ENCODE measurements at regions not wholly inside any gene's neighbourhood (a gene's known extent, or its start where the extent isn't known, plus 50 kb on each side); places are given as distances from the start of the nearest gene placed in this dataset.
"Not testable (repeated sequence)": the region's sequence is repeated elsewhere in the genome, so short reads cannot be mapped to it uniquely, and the experiment has no call there.

GRCh38 chr12:84416626-84417025 lies 496.0 kb downstream of the SLC6A15 start:
- DNase-seq (ENCODE audit: extremely low spot score, insufficient read length, low read depth) (no peak), FAIRE-seq (no peak)

DNA sequence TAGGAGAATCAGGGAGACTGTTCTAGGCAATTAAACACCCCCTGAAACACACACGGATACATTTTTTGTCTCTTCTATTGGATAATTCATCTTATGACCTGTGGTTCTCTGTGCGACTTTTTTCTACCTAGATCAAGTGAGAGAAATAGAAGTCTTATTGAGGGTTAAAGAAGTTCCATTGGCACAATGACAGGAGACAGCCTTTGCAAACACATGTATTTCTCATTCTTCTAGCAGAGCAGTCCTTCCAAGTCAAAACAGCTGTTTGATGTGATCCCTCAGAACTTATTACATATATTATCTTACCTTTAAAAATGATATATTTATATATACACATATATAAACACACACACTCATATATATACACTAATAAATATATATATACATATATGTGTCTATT lies 496.7 kb downstream of the SLC6A15 start:
- DNase-seq (ENCODE audit: extremely low spot score, insufficient read length, low read depth) (no peak), FAIRE-seq (no peak)

- no peak for DNase-seq (ENCODE audit: extremely low spot score, insufficient read length, low read depth)
- no peak for FAIRE-seq
Measured at GRCh38 chr12:84413656-84414055, 498.9 kb downstream of the SLC6A15 start.

DNA sequence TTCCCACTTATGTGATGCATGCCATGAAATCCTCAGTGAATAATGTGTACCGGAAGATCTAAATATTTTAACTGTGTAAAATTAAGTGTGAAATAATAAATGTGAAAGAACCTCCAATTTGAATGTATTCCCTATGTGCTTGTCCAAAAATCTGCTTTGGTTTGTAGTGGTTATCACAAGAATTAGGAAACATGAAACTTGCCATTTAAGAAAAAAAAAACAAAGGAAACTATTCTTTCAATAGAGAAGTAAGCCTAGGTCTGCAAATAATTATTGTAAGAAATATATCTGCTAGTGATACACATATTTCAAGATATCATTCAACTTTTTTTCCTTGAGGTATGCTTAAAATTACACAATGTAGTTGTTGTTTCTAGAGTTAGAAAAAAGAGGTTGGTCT lies 500.4 kb downstream of the SLC6A15 start:
- FAIRE-seq: no peak

DNA sequence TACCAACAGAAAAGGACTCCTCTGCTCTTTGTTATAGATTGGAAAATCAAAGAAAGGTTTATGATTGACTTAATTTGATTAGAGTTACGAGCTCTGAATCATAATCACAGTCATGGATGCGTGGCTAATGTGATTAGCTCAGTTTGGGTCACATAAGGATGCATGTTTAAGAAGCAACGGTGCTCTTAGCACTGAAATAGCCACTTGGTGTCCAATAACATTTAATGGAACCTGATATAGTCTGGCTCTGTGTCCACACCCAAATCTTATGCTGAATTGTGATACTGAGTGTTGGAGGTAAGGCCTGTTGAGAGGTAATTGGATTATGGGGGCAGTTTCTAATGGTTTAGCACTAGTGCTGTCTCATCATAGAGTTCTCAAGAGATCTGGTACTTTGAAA lies 501.6 kb downstream of the SLC6A15 start:
- no peak for FAIRE-seq
- no peak for DNase-seq (ENCODE audit: extremely low spot score, insufficient read length, low read depth)

More for the DNA sequence above, 500.4 kb downstream of the SLC6A15 start:
- no peak for DNase-seq (ENCODE audit: extremely low spot score, insufficient read length, low read depth)

DNA sequence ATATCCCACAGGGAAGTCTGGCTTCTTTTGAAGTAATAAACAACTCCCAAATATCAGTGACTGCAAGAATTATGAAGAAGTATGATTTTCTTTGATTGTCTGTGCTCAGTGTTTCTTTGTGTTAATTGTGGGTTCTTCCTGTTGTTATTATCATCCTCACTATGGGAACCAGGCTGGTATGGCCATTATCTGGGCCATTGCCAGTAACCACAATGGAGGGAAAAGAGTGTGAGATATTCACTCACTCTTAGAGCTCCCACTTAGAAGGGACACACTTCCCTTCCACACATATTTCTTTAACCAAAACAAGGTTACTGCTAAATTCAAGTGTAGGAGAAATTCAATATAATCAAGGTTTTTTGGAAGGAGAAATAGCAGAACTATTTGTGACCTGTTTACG lies 503.7 kb downstream of the SLC6A15 start:
- DNase-seq (ENCODE audit: extremely low spot score, insufficient read length, low read depth) (no peak), FAIRE-seq (no peak)

GRCh38 chr12:84406720-84407119 lies 505.9 kb downstream of the SLC6A15 start:
- DNase-seq (ENCODE audit: extremely low spot score, insufficient read length, low read depth); FAIRE-seq: not testable (repeated sequence)

- DNase-seq (ENCODE audit: extremely low spot score, insufficient read length, low read depth) (no peak), FAIRE-seq (no peak)
Measured at GRCh38 chr12:84397846-84398245, 514.8 kb downstream of the SLC6A15 start.

DNA sequence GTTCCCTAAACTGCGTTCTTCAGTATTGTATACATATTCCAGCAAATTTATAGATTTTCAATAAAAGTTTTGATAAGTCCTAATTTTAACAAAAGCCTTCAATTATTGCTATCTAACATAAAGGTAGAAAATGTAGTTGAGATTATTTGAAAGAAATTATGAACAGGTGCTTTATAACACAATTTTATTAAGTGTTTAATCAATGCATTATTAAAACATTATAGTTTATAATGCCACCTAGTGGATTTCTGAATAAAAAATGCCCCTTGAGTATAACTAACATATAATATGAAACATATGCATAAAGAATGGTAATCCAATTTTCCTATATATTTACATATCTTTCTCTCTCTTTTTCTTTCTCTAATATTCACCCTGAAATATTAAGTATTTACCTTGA lies 515.3 kb downstream of the SLC6A15 start:
- FAIRE-seq (no peak), DNase-seq (ENCODE audit: extremely low spot score, insufficient read length, low read depth) (no peak)

GRCh38 chr12:84391176-84391575 lies 521.4 kb downstream of the SLC6A15 start:
- not testable (repeated sequence) for FAIRE-seq; DNase-seq (ENCODE audit: extremely low spot score, insufficient read length, low read depth)

GRCh38 chr12:84384384-84384783 lies 528.2 kb downstream of the SLC6A15 start:
- no peak for FAIRE-seq

GRCh38 chr12:84382486-84382885 lies 530.1 kb downstream of the SLC6A15 start:
- DNase-seq (ENCODE audit: extremely low spot score, insufficient read length, low read depth); FAIRE-seq: not testable (repeated sequence)

More at GRCh38 chr12:84384384-84384783, 528.2 kb downstream of the SLC6A15 start:
- no peak for DNase-seq (ENCODE audit: extremely low spot score, insufficient read length, low read depth)

DNA sequence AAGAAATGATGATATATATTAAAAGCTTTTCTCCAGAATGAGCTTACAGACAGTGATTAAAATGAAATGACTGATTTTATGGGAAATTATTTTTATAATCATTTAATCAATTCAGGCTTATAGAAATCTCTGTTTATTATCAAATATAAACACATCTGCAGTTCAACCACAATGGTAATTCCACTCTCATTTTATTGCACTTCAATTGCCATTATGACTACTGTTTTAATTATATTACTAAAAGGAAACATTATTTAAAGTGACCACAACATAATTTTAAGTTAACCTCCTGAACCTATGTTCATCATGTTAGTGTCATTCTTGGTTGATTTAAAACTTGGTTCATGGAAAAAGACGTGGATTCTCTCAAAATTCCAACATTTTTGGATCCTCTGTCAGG lies 536.3 kb downstream of the SLC6A15 start:
- FAIRE-seq: no peak
- no peak for DNase-seq (ENCODE audit: extremely low spot score, insufficient read length, low read depth)

DNA sequence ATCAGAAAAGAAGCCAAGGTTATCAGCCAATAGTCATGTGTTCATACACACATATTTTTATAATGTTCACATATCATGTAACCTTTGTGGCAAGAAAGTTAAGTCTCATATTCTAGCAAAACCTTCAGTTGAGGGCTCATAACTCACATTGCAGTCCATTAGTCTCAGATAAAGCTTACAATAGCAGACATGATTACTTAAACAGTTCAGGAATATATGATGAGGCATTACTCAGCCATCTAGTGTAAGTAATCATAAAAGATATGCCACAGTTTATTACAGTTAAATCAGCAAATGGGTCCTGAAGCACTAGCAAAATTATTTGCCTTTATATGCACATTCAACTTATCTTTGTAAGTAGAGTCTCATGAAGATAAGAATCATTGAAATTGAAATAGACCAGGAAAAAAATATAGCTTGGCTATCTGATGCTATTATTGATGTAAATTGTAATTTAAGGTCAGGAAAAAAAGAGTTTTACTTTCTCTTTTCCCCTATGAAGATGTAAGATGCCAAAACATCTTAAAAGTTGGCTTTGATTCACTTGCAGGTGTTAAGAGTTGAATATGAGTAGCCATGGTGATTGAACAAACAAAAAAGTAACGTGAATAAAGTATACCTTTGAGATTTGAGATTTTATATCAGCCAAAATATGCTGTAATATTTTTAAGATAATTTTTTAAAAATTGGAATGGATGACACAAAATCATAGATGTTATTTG lies 537.0 kb downstream of the SLC6A15 start:
- DNase-seq (ENCODE audit: extremely low spot score, insufficient read length, low read depth): no peak
- FAIRE-seq: no peak

- no peak for FAIRE-seq
- DNase-seq (ENCODE audit: extremely low spot score, insufficient read length, low read depth): no peak
Measured at GRCh38 chr12:84362552-84362897, 550.1 kb downstream of the SLC6A15 start.

GRCh38 chr12:84361651-84362551 lies 550.7 kb downstream of the SLC6A15 start:
- DNase-seq (ENCODE audit: extremely low spot score, insufficient read length, low read depth): no peak
- FAIRE-seq: no peak

GRCh38 chr12:84357314-84357713 lies 555.3 kb downstream of the SLC6A15 start:
- DNase-seq (ENCODE audit: extremely low spot score, insufficient read length, low read depth) (no peak), FAIRE-seq (no peak)

DNA sequence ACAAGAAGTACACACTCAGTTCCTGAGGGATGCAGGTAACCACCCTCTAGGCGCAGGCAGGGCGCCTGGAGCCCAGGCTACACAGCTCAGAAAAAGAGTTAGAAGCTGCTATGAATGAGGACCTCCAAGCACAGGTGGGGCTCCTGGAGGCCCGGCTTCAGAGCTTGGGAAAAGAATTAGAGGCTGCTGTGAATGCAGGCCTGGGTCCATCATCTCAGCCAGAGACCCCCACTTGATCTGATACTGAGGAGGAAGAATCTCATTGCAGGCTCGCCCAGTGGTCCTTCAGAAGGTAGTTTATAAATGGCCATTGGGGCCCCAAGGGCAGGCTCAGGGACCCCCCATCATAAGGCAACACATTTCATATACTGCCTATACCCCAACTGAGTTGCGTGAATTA lies 556.4 kb downstream of the SLC6A15 start:
- no peak for FAIRE-seq

DNA sequence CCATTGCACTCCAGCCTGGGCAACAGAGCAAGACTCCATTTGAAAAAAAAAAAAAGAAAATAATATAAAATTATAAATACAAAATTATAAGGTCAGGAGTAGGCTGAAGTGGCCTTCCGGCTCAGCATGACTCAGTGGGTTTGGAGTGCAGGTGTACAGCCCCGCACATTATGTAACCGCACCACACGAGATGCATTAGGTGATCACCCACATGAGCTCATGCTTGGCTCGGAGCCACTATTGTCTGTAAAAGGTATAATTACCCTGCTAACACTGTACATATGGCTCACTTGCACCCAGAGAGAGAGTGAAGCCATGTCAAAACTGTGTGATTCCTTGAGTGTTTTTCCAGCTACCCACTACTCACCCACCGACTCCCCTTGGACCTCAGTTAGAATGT lies 557.0 kb downstream of the SLC6A15 start:
- FAIRE-seq (no peak), DNase-seq (ENCODE audit: extremely low spot score, insufficient read length, low read depth) (no peak)

More for the DNA sequence above, 556.4 kb downstream of the SLC6A15 start:
- DNase-seq (ENCODE audit: extremely low spot score, insufficient read length, low read depth): no peak

DNA sequence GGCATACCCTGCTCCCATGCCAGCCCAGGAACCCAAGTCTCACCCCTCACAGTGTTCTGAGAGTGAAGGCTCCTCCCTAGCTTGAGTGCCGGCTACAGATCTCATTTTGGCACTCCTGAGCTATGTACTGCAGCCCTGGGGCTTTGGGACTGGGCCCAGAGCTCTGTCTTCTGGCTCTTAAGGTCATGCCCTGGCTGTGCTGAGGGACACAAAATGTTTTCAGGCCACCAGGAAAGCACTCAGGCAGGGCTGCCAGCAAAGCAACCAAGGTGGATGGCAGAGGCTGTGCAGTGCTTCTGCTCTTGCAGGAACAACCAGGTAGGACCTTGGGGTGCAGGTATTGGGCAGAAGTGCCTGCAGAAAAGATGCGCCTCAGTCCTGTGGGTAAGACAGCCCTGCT lies 564.0 kb downstream of the SLC6A15 start:
- FAIRE-seq: no peak
- no peak for DNase-seq (ENCODE audit: extremely low spot score, insufficient read length, low read depth)

DNA sequence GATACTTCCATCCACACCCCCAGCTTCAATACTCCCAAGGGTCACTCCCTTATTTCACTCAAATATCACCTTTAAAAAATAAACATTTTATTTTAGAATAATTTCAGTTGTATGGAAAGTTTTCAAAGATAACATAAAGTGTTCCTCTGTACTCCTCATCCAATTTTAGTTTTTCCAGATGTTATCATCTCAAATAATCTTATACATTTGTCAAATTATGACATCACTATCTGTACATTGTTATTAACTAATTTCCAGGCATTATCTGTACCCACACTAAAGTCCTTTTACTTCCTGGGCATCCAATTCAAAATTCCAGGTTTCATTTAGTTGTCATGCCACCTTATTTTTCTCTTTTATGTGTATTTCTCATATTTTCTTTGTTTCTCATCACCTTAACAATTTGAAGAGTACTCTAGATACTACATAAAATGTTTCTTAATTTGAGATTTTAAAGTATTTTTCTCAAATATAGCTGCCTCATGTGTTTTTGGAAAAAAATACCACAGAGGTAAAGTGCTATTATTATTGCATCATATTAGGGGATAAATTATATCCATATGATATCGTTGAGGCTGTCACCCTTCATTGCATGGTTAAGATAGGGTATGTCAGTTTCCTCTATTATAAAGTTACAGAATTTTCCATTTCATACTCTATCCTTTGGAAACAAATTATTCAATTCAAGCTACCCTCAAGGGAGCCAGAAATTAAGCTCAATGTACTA lies 571.0 kb downstream of the SLC6A15 start:
- FAIRE-seq (no peak), DNase-seq (ENCODE audit: extremely low spot score, insufficient read length, low read depth) (no peak)

Data from GM18507 (cell line).